ENCODE measurements at regions not wholly inside any gene's neighbourhood (a gene's known extent, or its start where the extent isn't known, plus 50 kb on each side); places are given as distances from the start of the nearest gene placed in this dataset.

- Mint-ChIP-seq H3K27me3 (ENCODE audit: low read depth in 2 of 2) (no peaks in the 10 kb centered on the region), H3K9me3 (peaks cover 2 to 8% of the 10 kb centered on the region in 2 donors), H3K36me3 (no peaks in the 10 kb centered on the region), H3K27ac (no peak overlapping the region), H3K4me3 (no peak overlapping the region), H3K4me1 (no peaks in the 10 kb centered on the region)
- no peaks in the 10 kb centered on the region for H3K4me1 ChIP-seq (ENCODE audit: control insufficient read depth, insufficient read depth, low read length)
- no peaks in the 10 kb centered on the region for H3K9me3 ChIP-seq (ENCODE audit: control insufficient read depth, insufficient read depth, low read length)
- H3K36me3 ChIP-seq (ENCODE audit: control insufficient read depth, insufficient read depth, low read length), result no peaks in the 10 kb centered on the region
- no peak overlapping the region for H3K27ac ChIP-seq (ENCODE audit: low read length)
- no peak for DNase-seq
- H3K4me3 ChIP-seq (ENCODE audit: low read length), result no peak overlapping the region
- intact Hi-C loops (cut with micrococcal nuclease), result no loop called here
- ATAC-seq, result no peak
- no peaks in the 10 kb centered on the region for H3K27me3 ChIP-seq (ENCODE audit: control insufficient read depth, insufficient read depth, low read length)
- WGBS (ENCODE audit: insufficient coverage), result 83% methylated on average over 1 of the region's 2 CpGs
- TF ChIP-seq CTCF (IDR thresholded peaks at IDR 0.05), result no peak
Observed at GRCh38 chr15:36429707-36430106, 149.7 kb upstream of the CDIN1 start.

- Histone ChIP-seq H3K4me3 (ENCODE audit: low read length) (no peak overlapping the region), H3K27me3 (ENCODE audit: control insufficient read depth, insufficient read depth, low read length) (no peaks in the 10 kb centered on the region), H3K27ac (ENCODE audit: low read length) (no peak overlapping the region), H3K4me1 (ENCODE audit: control insufficient read depth, insufficient read depth, low read length) (no peaks in the 10 kb centered on the region), H3K9me3 (ENCODE audit: control insufficient read depth, insufficient read depth, low read length) (no peaks in the 10 kb centered on the region), H3K36me3 (ENCODE audit: control insufficient read depth, insufficient read depth, low read length) (no peaks in the 10 kb centered on the region)
- H3K27me3 Mint-ChIP-seq (ENCODE audit: low read depth in 2 of 2), result no peaks in the 10 kb centered on the region
- intact Hi-C loops (cut with micrococcal nuclease), result no loop called here
- 94% methylated on average over 1 of the region's 1 CpG for WGBS (ENCODE audit: insufficient coverage)
- no peak overlapping the region for H3K4me3 Mint-ChIP-seq
- no peaks in the 10 kb centered on the region for H3K36me3 Mint-ChIP-seq
- TF ChIP-seq CTCF (IDR thresholded peaks at IDR 0.05), result no peak
- no peak for ATAC-seq
- no peak for DNase-seq
- no peaks in the 10 kb centered on the region for H3K4me1 Mint-ChIP-seq
- H3K9me3 Mint-ChIP-seq, result peaks cover 2 to 8% of the 10 kb centered on the region in 2 donors
- no peak overlapping the region for H3K27ac Mint-ChIP-seq
Observed at GRCh38 chr15:36430280-36430679, 149.1 kb upstream of the CDIN1 start.

GRCh38 chr15:36430726-36431265, 148.6 kb upstream of the CDIN1 start:
- Histone ChIP-seq H3K4me1 (ENCODE audit: control insufficient read depth, insufficient read depth, low read length) (no peaks in the 10 kb centered on the region), H3K27me3 (ENCODE audit: control insufficient read depth, insufficient read depth, low read length) (no peaks in the 10 kb centered on the region), H3K4me3 (ENCODE audit: low read length) (no peak overlapping the region), H3K36me3 (ENCODE audit: control insufficient read depth, insufficient read depth, low read length) (no peaks in the 10 kb centered on the region), H3K27ac (ENCODE audit: low read length) (no peak overlapping the region), H3K9me3 (ENCODE audit: control insufficient read depth, insufficient read depth, low read length) (no peaks in the 10 kb centered on the region)
- no peaks in the 10 kb centered on the region for H3K4me1 Mint-ChIP-seq
- no peak for ATAC-seq
- 79% methylated on average over 4 of the region's 4 CpGs for WGBS (ENCODE audit: insufficient coverage)
- H3K4me3 Mint-ChIP-seq, result no peak overlapping the region
- no peaks in the 10 kb centered on the region for H3K27me3 Mint-ChIP-seq (ENCODE audit: low read depth in 2 of 2)
- DNase-seq, result no peak
- peaks cover 0 to 4% of the 10 kb centered on the region in 2 donors for H3K9me3 Mint-ChIP-seq
- H3K36me3 Mint-ChIP-seq, result no peaks in the 10 kb centered on the region
- intact Hi-C loops (cut with micrococcal nuclease), result no loop called here
- H3K27ac Mint-ChIP-seq, result no peak overlapping the region
- no peak for TF ChIP-seq CTCF (IDR thresholded peaks at IDR 0.05)

- intact Hi-C loops (cut with micrococcal nuclease), result no loop called here
- H3K4me1 ChIP-seq (ENCODE audit: control insufficient read depth, insufficient read depth, low read length), result no peaks in the 10 kb centered on the region
- no peak overlapping the region for H3K4me3 Mint-ChIP-seq
- no peaks in the 10 kb centered on the region for H3K36me3 Mint-ChIP-seq
- DNase-seq, result no peak
- no peaks in the 10 kb centered on the region for H3K9me3 ChIP-seq (ENCODE audit: control insufficient read depth, insufficient read depth, low read length)
- no peak overlapping the region for H3K4me3 ChIP-seq (ENCODE audit: low read length)
- no peak overlapping the region for H3K27ac Mint-ChIP-seq
- 84% methylated on average over 2 of the region's 2 CpGs for WGBS (ENCODE audit: insufficient coverage)
- H3K36me3 ChIP-seq (ENCODE audit: control insufficient read depth, insufficient read depth, low read length), result no peaks in the 10 kb centered on the region
- no peaks in the 10 kb centered on the region for H3K4me1 Mint-ChIP-seq
- H3K9me3 Mint-ChIP-seq, result peaks cover 2 to 4% of the 10 kb centered on the region in 2 donors
- H3K27me3 ChIP-seq (ENCODE audit: control insufficient read depth, insufficient read depth, low read length), result no peaks in the 10 kb centered on the region
- no peak overlapping the region for H3K27ac ChIP-seq (ENCODE audit: low read length)
- no peak for ATAC-seq
- TF ChIP-seq CTCF (IDR thresholded peaks at IDR 0.05), result no peak
- no peaks in the 10 kb centered on the region for H3K27me3 Mint-ChIP-seq (ENCODE audit: low read depth in 2 of 2)
Observed at GRCh38 chr15:36432161-36432560, 147.3 kb upstream of the CDIN1 start.

Measured in natural killer cell (primary cell).